ENCODE measurements at regions not wholly inside any gene's neighbourhood (a gene's known extent, or its start where the extent isn't known, plus 50 kb on each side); places are given as distances from the start of the nearest gene placed in this dataset.

DNA sequence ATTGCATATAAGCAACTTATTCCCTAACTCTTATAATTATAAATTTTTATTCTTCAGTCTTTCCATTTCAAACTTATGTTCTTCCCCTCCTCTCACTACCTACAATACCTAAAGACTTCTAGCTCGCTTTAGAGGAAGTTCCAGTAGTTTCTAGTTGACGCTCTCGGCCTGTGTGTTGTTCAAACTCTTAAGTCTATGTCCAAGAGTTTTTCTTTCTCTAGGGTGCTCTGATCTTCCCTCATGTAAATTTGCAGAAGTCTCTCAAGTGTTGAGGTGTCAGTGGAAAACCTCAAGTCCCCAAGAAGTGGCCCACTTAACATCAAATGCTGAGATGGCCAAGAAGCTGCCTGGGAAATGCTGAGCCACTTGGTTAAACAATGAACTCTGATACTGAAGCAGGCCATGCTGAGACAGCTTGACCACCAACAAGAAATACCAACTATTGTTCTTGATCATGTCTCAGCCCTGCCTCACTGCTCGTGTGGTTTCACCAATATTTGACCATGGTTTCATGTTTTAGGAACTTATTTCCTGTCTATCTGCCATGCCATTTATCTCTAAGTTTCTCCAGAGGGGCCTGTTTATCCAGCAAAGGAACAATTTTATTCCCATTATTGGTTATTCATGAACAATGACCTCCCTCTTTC, 100.9 kb upstream of the TCF21 start:
- TF ChIP-seq POLR2A (IDR thresholded peaks at IDR 0.05; ENCODE audit: low read depth, low read length) (no peak), EZH2 (IDR thresholded peaks at IDR 0.05; ENCODE audit: borderline replicate concordance, low read depth, low read length, severe bottlenecking) (no peak), GATA2 (IDR thresholded peaks at IDR 0.05; ENCODE audit: insufficient read depth, insufficient read length, low read depth, low read length) (no peak), FOS (IDR thresholded peaks at IDR 0.05; ENCODE audit: borderline replicate concordance, insufficient read depth, low read length) (no peak), POLR2AphosphoS5 (IDR thresholded peaks at IDR 0.05; ENCODE audit: insufficient read depth, low read depth, low read length) (no peak)
- TF ChIP-seq, protein P1, sequence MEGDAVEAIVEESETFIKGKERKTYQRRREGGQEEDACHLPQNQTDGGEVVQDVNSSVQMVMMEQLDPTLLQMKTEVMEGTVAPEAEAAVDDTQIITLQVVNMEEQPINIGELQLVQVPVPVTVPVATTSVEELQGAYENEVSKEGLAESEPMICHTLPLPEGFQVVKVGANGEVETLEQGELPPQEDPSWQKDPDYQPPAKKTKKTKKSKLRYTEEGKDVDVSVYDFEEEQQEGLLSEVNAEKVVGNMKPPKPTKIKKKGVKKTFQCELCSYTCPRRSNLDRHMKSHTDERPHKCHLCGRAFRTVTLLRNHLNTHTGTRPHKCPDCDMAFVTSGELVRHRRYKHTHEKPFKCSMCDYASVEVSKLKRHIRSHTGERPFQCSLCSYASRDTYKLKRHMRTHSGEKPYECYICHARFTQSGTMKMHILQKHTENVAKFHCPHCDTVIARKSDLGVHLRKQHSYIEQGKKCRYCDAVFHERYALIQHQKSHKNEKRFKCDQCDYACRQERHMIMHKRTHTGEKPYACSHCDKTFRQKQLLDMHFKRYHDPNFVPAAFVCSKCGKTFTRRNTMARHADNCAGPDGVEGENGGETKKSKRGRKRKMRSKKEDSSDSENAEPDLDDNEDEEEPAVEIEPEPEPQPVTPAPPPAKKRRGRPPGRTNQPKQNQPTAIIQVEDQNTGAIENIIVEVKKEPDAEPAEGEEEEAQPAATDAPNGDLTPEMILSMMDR (IDR thresholded peaks at IDR 0.05; ENCODE audit: extremely low read depth in 1 of 2, insufficient read depth in 1 of 2, low read depth in 1 of 2, low read length in 2 of 2): no peak
- TF ChIP-seq, protein P2, sequence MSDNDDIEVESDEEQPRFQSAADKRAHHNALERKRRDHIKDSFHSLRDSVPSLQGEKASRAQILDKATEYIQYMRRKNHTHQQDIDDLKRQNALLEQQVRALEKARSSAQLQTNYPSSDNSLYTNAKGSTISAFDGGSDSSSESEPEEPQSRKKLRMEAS (IDR thresholded peaks at IDR 0.05; ENCODE audit: insufficient read depth, insufficient read length): no peak
- BruUV-seq (replicated peaks): no TSS peak
- Histone ChIP-seq H3K9me3 (replicated peaks; ENCODE audit: control insufficient read depth, insufficient read depth, low read length) (no peaks in the 10 kb centered on the region), H3K4me1 (ENCODE audit: control insufficient read depth, extremely low read depth, insufficient read depth, low read length) (no peaks in the 10 kb centered on the region), H4K20me1 (replicated peaks; ENCODE audit: control insufficient read depth, extremely low read depth, insufficient read depth, low read length) (no peaks in the 10 kb centered on the region), H3K27ac (ENCODE audit: insufficient read depth, low read depth, low read length) (no peak overlapping the region), H3K9me1 (replicated peaks; ENCODE audit: control insufficient read depth, extremely low read depth, insufficient read depth, low read length) (no peaks in the 10 kb centered on the region), H3K9ac (replicated peaks; ENCODE audit: extremely low read depth, insufficient read depth, low read length) (no peak overlapping the region), H3K4me3 (replicated peaks in 1 of 3; ENCODE audit: insufficient read depth in 1 of 3, low read depth in 1 of 3, low read length in 3 of 3) (no peak overlapping the region), H3K27me3 (ENCODE audit: control insufficient read depth in 2 of 2, insufficient read depth in 2 of 2, low read length in 2 of 2) (no peaks in the 10 kb centered on the region), H2AFZ (ENCODE audit: low read depth, low read length) (no peak overlapping the region), H3K79me2 (ENCODE audit: control insufficient read depth, insufficient read depth, low read length) (no peaks in the 10 kb centered on the region), H3K36me3 (ENCODE audit: control insufficient read depth in 2 of 2, extremely low read depth in 1 of 2, insufficient read depth in 2 of 2, low read length in 2 of 2) (no peaks in the 10 kb centered on the region), H3K4me2 (ENCODE audit: insufficient read depth, low read length) (no peak overlapping the region)
- DNase-seq (ENCODE audit: low read depth, low spot score) (no peak), FAIRE-seq (no peak)
- dilution Hi-C loops (cut with MboI; ENCODE audit: extremely low pct_ligation_motif_present, low sequenced_read_pairs): no loop called here
- ChIA-PET CTCF (no interaction called here), POLR2A (no interaction called here)
- intact Hi-C loops (cut with micrococcal nuclease): no loop called here
